Ascending aorta (tissue), 2 donors: ENCODE measurements at regions not wholly inside any gene's neighbourhood (a gene's known extent, or its start where the extent isn't known, plus 50 kb on each side); places are given as distances from the start of the nearest gene placed in this dataset.

Experiments used
- DNase-seq, 2 donors: peaks; one replicate each; pipeline ENCODE4 v3.0.0-alpha.2; 2019; ENCODE audit warnings: low spot score in 2 of 2
- H3K27ac ChIP-seq, 2 donors: fragments of 200-600 bp; sonication (generic); one replicate each; pipeline ENCODE4 v1.5.1; 2016 to 2017; ENCODE audit warnings: mild to moderate bottlenecking in 1 of 2
- H3K27me3 ChIP-seq: fragments of 200-600 bp; sonication (generic); one replicate; pipeline ENCODE4 v1.5.1; 2017
- H3K36me3 ChIP-seq, 2 donors: fragments of 200-600 bp; sonication (generic); one replicate each; pipeline ENCODE4 v1.5.1; 2016
- H3K4me1 ChIP-seq, 2 donors: fragments of 200-600 bp; sonication (generic); one replicate each; pipeline ENCODE4 v1.5.1; 2016 to 2017; ENCODE audit warnings: mild to moderate bottlenecking in 1 of 2
- H3K4me3 ChIP-seq, 2 donors: fragments of 200-600 bp; sonication (generic); one replicate each; pipeline ENCODE4 v1.5.1; 2016 to 2017; ENCODE audit warnings: mild to moderate bottlenecking in 1 of 2
- H3K9me3 ChIP-seq, 2 donors: fragments of 200-600 bp; sonication (generic); one replicate each; pipeline ENCODE4 v1.5.1; 2016
- CTCF ChIP-seq, 3 experiments: fragments of 200-600 bp in 2 of 3; fragments of 450-650 bp in 1 of 3; sonication (generic) in 2 of 3; IDR thresholded peaks; one replicate each; pipeline ENCODE4 v1.5.1; 2016 to 2019; ENCODE audit warnings: antibody characterized with exemption in 3 of 3, mild to moderate bottlenecking in 1 of 3, moderate library complexity in 1 of 3
- intact Hi-C: fragments of 100-400 bp; cut with DNase I; formaldehyde crosslinking; loops from one replicate; pipeline ENCODE4 v1.15.1; 2023

DNA sequence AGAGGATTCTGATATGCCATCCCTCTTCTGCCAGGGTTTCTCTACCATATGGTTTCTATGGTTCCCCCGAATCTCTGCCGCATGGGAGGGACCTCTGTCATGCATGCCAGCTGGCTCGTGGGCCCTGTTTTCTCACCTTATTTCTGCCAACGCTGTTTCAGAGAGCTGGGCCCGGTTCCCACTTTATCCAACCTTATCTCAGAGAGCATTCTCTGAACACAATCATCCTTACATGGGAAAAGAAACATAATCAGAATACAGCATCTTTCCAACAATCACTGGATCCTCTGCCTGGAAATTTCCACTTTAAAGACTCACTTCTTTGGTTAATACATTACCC lies 234.5 kb upstream of the ZBTB20 start:
- Histone ChIP-seq H3K4me1 (peaks cover 0 to 3% of the 10 kb centered on the region in 2 donors), H3K4me3 (no peak overlapping the region), H3K9me3 (no peaks in the 10 kb centered on the region), H3K36me3 (no peaks in the 10 kb centered on the region), H3K27ac (peak overlapping the region in 1 of 2 donors; percentile 29), H3K27me3 (no peaks in the 10 kb centered on the region)
- TF ChIP-seq CTCF (IDR thresholded peaks at IDR 0.05), result no peak
- no peak for DNase-seq
- intact Hi-C loops, result no loop called here

- DNase-seq, result no peak
- H3K27me3 ChIP-seq, result no peaks in the 10 kb centered on the region
- no peaks in the 10 kb centered on the region for H3K36me3 ChIP-seq
- no peak overlapping the region for H3K27ac ChIP-seq
- intact Hi-C loops, result no loop called here
- H3K4me3 ChIP-seq, result no peak overlapping the region
- no peaks in the 10 kb centered on the region for H3K9me3 ChIP-seq
- peaks cover 0 to 3% of the 10 kb centered on the region in 2 donors for H3K4me1 ChIP-seq
- TF ChIP-seq CTCF (IDR thresholded peaks at IDR 0.05), result no peak
These were observed 234.8 kb upstream of the ZBTB20 start for GRCh38 chr3:115381931-115382330.

GRCh38 chr3:115384381-115384780 lies 237.3 kb upstream of the ZBTB20 start:
- Histone ChIP-seq H3K4me1 (peaks cover 0 to 13% of the 10 kb centered on the region in 2 donors), H3K36me3 (no peaks in the 10 kb centered on the region), H3K9me3 (no peaks in the 10 kb centered on the region), H3K4me3 (no peak overlapping the region), H3K27ac (no peak overlapping the region), H3K27me3 (no peaks in the 10 kb centered on the region)
- intact Hi-C loops, result no loop called here
- no peak for TF ChIP-seq CTCF (IDR thresholded peaks at IDR 0.05)
- DNase-seq, result no peak

- Histone ChIP-seq H3K27me3 (no peaks in the 10 kb centered on the region), H3K36me3 (no peaks in the 10 kb centered on the region), H3K4me3 (no peak overlapping the region), H3K27ac (no peak overlapping the region), H3K4me1 (peaks cover 0 to 13% of the 10 kb centered on the region in 2 donors), H3K9me3 (no peaks in the 10 kb centered on the region)
- DNase-seq, result no peak
- intact Hi-C loops, result no loop called here
- no peak for TF ChIP-seq CTCF (IDR thresholded peaks at IDR 0.05)
These were observed 237.3 kb upstream of the GAP43 start for GRCh38 chr3:115385774-115386730.

DNA sequence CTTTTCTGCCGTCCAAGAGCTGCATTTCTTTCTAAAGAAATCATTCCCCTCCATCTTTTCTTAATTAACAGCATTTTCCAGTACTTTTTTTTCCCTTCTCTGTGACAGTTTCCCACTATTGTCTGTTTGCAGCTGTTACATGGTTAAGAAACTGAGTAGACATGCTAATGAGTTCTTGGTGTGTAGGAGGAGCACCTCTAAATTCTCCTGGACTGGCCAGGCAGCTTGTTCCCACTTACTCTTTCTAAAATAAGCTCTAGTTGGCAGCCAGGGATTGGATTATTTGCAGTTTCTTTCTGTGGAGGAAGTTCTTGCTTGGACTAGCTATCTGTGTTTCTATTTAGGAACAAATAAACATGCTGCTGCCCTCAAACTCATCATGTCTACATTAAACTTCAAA lies 235.1 kb upstream of the GAP43 start:
- H3K36me3 ChIP-seq, result no peaks in the 10 kb centered on the region
- peak overlapping the region in 1 of 2 donors; percentile 5 for H3K4me3 ChIP-seq
- no peaks in the 10 kb centered on the region for H3K27me3 ChIP-seq
- H3K9me3 ChIP-seq, result no peaks in the 10 kb centered on the region
- no peak for DNase-seq
- no peak for TF ChIP-seq CTCF (IDR thresholded peaks at IDR 0.05)
- H3K4me1 ChIP-seq, result peaks cover 0 to 11% of the 10 kb centered on the region in 2 donors
- intact Hi-C loops, result no loop called here
- H3K27ac ChIP-seq, result peak overlapping the region; percentile 27 to 67
